PC-9 (cell line): ENCODE measurements at regions not wholly inside any gene's neighbourhood (a gene's known extent, or its start where the extent isn't known, plus 50 kb on each side); places are given as distances from the start of the nearest gene placed in this dataset.

Experiments
- CTCF ChIP-seq: fragments of 200-600 bp; sonication (generic); conservative IDR thresholded peaks from 2 replicates; pipeline ENCODE4 v1.6.1; 2017; ENCODE audit warnings: mixed run types, antibody characterized with exemption, mild to moderate bottlenecking, moderate library complexity
- EZH2 ChIP-seq: fragments of 200-600 bp; sonication (generic); IDR thresholded peaks from 2 replicates; pipeline ENCODE4 v1.8.0; 2017; ENCODE audit warnings: antibody characterized with exemption, low read depth

GRCh38 chr2:8538931-8539621 is 142.8 kb upstream of the ID2 start:
- TF ChIP-seq CTCF = no peak
- TF ChIP-seq EZH2 = no peak
